DOHH2 (cell line): ENCODE measurements at regions not wholly inside any gene's neighbourhood (a gene's known extent, or its start where the extent isn't known, plus 50 kb on each side); places are given as distances from the start of the nearest gene placed in this dataset.

Experiments used
- H3F3A ChIP-seq: fragments of 200-600 bp; sonication (generic), shearing (Covaris generic); 2 replicates; pipeline ENCODE4 v1.6.0; 2016; ENCODE audit warnings: antibody characterized with exemption, mild to moderate bottlenecking; ENCODE audit not compliant: control insufficient read depth, insufficient read depth
- H3K27ac ChIP-seq: fragments of 200-600 bp; sonication (generic); 2 replicates; pipeline ENCODE4 v1.5.1; 2014; ENCODE audit warnings: low read depth, mild to moderate bottlenecking, low read length, moderate library complexity
- H3K27me3 ChIP-seq: fragments of 200-600 bp; sonication (generic); 2 replicates; pipeline ENCODE4 v1.6.1; 2014; ENCODE audit warnings: mild to moderate bottlenecking, low read length, mixed read lengths; ENCODE audit not compliant: control insufficient read depth
- H3K36me3 ChIP-seq: fragments of 200-600 bp; sonication (generic); 2 replicates; pipeline ENCODE4 v1.6.1; 2014; ENCODE audit warnings: mild to moderate bottlenecking, low read length, moderate library complexity, mixed read lengths; ENCODE audit not compliant: control insufficient read depth
- H3K4me1 ChIP-seq: fragments of 200-600 bp; sonication (generic); 2 replicates; pipeline ENCODE4 v1.6.1; 2014; ENCODE audit warnings: mild to moderate bottlenecking, low read length, mixed read lengths; ENCODE audit not compliant: control insufficient read depth
- H3K4me2 ChIP-seq: fragments of 200-600 bp; sonication (generic); 2 replicates; pipeline ENCODE4 v1.6.0; 2014; ENCODE audit warnings: mild to moderate bottlenecking, low read length, moderate library complexity
- H3K4me3 ChIP-seq: fragments of 200-600 bp; sonication (generic); 2 replicates; pipeline ENCODE4 v1.5.1; 2014; ENCODE audit warnings: mild to moderate bottlenecking, low read length, mixed read lengths
- H3K79me2 ChIP-seq: fragments of 200-600 bp; sonication (generic); 2 replicates; pipeline ENCODE4 v1.6.1; 2014; ENCODE audit warnings: mild to moderate bottlenecking, low read length, mixed read lengths; ENCODE audit not compliant: control insufficient read depth
- H3K9me2 ChIP-seq: fragments of 200-600 bp; sonication (generic); replicated peaks from 2 replicates; pipeline ENCODE4 v1.6.1; 2014; ENCODE audit warnings: mild to moderate bottlenecking, low read length, mixed read lengths; ENCODE audit not compliant: control insufficient read depth
- H3K9me3 ChIP-seq: fragments of 200-600 bp; sonication (generic); 2 replicates; pipeline ENCODE4 v1.6.1; 2014; ENCODE audit warnings: antibody characterized with exemption, low read length, mixed read lengths; ENCODE audit not compliant: control insufficient read depth, insufficient read depth
- H4K20me1 ChIP-seq: fragments of 200-600 bp; sonication (generic); 2 replicates; pipeline ENCODE4 v1.6.0; 2014; ENCODE audit warnings: low read depth, mild to moderate bottlenecking, antibody characterized with exemption, low read length, moderate library complexity; ENCODE audit not compliant: control insufficient read depth, insufficient read depth
- EZH2phosphoT487 ChIP-seq: fragments of 200-600 bp; sonication (generic); IDR thresholded peaks from 2 replicates; pipeline ENCODE4 v1.6.1; 2017; ENCODE audit warnings: borderline replicate concordance, mild to moderate bottlenecking, antibody characterized with exemption, low read length, moderate library complexity, mixed read lengths
- TF ChIP-seq, protein P1 (sequence below): fragments of 200-600 bp; sonication (generic); IDR thresholded peaks from one replicate; pipeline ENCODE4 v1.5.1; 2014; ENCODE audit warnings: antibody characterized with exemption, mild to moderate bottlenecking, low read depth, low read length; ENCODE audit not compliant: poor library complexity, severe bottlenecking

DNA sequence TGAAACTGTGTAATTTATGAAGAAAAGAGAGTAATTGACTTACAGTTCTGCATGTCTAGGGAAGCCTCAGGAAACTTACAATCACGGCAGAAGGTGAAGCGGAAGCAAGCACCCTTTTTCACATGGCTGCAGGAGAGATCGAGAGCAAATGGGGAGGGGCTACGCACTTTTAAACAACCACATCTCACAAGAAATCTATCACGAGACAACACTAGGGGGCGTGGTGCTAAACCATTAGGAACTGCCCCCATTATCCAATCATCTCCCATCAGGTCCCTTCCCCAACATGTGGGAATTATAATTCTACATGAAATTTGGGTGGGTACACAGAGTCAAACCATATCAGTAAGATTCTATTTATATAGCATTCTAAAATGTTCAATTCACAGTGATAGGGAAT lies 114.8 kb upstream of the TRPC4 start:
- Histone ChIP-seq H3K27ac (no peak overlapping the region), H4K20me1 (no peaks in the 10 kb centered on the region), H3K79me2 (no peaks in the 10 kb centered on the region), H3K9me3 (no peaks in the 10 kb centered on the region), H3K4me1 (no peaks in the 10 kb centered on the region), H3K4me3 (no peak overlapping the region), H3K27me3 (no peaks in the 10 kb centered on the region), H3K36me3 (no peaks in the 10 kb centered on the region), H3K4me2 (no peak overlapping the region), H3F3A (no peaks in the 10 kb centered on the region), H3K9me2 (no peaks in the 10 kb centered on the region)
- TF ChIP-seq EZH2phosphoT487 = no peak
- TF ChIP-seq, protein P1, sequence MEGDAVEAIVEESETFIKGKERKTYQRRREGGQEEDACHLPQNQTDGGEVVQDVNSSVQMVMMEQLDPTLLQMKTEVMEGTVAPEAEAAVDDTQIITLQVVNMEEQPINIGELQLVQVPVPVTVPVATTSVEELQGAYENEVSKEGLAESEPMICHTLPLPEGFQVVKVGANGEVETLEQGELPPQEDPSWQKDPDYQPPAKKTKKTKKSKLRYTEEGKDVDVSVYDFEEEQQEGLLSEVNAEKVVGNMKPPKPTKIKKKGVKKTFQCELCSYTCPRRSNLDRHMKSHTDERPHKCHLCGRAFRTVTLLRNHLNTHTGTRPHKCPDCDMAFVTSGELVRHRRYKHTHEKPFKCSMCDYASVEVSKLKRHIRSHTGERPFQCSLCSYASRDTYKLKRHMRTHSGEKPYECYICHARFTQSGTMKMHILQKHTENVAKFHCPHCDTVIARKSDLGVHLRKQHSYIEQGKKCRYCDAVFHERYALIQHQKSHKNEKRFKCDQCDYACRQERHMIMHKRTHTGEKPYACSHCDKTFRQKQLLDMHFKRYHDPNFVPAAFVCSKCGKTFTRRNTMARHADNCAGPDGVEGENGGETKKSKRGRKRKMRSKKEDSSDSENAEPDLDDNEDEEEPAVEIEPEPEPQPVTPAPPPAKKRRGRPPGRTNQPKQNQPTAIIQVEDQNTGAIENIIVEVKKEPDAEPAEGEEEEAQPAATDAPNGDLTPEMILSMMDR = no peak

DNA sequence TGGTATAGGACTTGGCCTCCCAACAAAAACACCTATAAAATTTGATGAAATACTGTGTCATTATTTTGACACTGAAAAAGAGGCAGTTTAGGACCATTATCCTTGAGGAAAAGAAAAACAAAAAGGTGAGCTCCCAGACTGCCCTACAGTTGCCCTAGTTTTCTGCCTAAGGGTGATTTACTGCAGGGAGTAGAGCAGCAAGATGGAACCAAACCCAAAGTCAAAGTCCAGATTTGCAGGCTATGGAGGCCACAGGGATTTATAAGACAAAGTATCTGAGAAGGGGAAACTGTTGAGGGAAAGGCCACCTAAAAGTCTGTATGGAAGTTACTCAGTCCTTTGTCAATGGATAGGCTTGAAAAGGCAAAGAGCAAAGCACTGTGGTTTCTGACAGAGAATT lies 112.4 kb upstream of the TRPC4 start:
- Histone ChIP-seq H3F3A (no peaks in the 10 kb centered on the region), H3K9me2 (no peaks in the 10 kb centered on the region), H3K4me3 (no peak overlapping the region), H3K4me1 (no peaks in the 10 kb centered on the region), H3K4me2 (no peak overlapping the region), H3K9me3 (no peaks in the 10 kb centered on the region), H4K20me1 (no peaks in the 10 kb centered on the region), H3K27me3 (no peaks in the 10 kb centered on the region), H3K36me3 (no peaks in the 10 kb centered on the region), H3K79me2 (no peaks in the 10 kb centered on the region), H3K27ac (no peak overlapping the region)
- no peak for TF ChIP-seq EZH2phosphoT487
- TF ChIP-seq, protein P1 = no peak

DNA sequence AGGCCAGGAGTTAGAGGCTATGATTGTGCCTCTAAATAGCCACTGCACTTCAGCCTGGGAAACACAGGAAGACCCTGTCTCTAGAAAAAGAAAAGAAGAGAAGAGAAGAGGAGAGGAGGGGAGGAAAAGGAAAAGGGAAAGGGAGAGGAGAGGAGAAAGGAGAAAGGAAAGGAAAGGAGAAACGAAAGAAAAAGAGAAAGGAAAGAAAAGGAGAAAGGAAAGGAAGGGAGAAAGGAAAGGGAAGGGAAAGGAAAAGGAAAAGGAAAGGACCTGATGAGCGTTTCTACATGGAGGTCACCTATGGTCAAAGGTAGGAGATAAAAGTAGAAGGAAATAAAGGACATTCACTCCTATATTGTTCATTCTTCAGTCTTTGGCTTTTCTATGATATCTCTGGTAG lies 109.1 kb upstream of the TRPC4 start:
- no peaks in the 10 kb centered on the region for H3K27me3 ChIP-seq
- no peaks in the 10 kb centered on the region for H3K4me1 ChIP-seq
- H3F3A ChIP-seq = no peaks in the 10 kb centered on the region
- no peaks in the 10 kb centered on the region for H3K9me2 ChIP-seq
- no peak overlapping the region for H3K27ac ChIP-seq
- H3K9me3 ChIP-seq = no peaks in the 10 kb centered on the region
- no peaks in the 10 kb centered on the region for H3K36me3 ChIP-seq
- TF ChIP-seq, protein P1 = no peak
- no peak for TF ChIP-seq EZH2phosphoT487
- no peak overlapping the region for H3K4me2 ChIP-seq
- no peak overlapping the region for H3K4me3 ChIP-seq
- H4K20me1 ChIP-seq = no peaks in the 10 kb centered on the region
- no peaks in the 10 kb centered on the region for H3K79me2 ChIP-seq

DNA sequence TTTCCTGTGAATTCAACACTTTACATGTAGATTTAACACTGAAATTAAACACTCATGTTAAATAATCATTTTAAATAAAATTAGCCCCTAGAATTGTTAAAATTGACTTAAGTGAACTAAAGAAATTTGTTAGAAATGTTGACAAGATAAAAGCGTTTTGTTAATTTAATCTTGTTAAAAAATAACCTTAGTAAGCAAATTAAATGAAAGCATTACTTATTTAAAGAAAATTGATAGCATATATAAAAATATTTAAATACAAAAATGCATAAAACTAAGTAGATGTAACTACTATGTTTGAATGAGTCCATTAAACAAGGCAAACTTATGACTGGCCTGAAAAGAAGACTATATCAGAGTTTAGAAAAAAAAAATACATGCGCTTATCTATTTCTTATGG lies 99.0 kb upstream of the TRPC4 start:
- Histone ChIP-seq H3K4me3 (no peak overlapping the region), H3K9me3 (no peaks in the 10 kb centered on the region), H3K4me2 (no peak overlapping the region), H3F3A (no peaks in the 10 kb centered on the region), H3K27me3 (no peaks in the 10 kb centered on the region), H4K20me1 (no peaks in the 10 kb centered on the region), H3K36me3 (no peaks in the 10 kb centered on the region), H3K4me1 (no peaks in the 10 kb centered on the region), H3K9me2 (no peaks in the 10 kb centered on the region), H3K27ac (no peak overlapping the region), H3K79me2 (no peaks in the 10 kb centered on the region)
- TF ChIP-seq, protein P1 = no peak
- TF ChIP-seq EZH2phosphoT487 = no peak
